ENCODE measurements at regions not wholly inside any gene's neighbourhood (a gene's known extent, or its start where the extent isn't known, plus 50 kb on each side); places are given as distances from the start of the nearest gene placed in this dataset.
A peak's percentile ranks its signal among the peaks of the same experiment; 100 is the strongest.

DNA sequence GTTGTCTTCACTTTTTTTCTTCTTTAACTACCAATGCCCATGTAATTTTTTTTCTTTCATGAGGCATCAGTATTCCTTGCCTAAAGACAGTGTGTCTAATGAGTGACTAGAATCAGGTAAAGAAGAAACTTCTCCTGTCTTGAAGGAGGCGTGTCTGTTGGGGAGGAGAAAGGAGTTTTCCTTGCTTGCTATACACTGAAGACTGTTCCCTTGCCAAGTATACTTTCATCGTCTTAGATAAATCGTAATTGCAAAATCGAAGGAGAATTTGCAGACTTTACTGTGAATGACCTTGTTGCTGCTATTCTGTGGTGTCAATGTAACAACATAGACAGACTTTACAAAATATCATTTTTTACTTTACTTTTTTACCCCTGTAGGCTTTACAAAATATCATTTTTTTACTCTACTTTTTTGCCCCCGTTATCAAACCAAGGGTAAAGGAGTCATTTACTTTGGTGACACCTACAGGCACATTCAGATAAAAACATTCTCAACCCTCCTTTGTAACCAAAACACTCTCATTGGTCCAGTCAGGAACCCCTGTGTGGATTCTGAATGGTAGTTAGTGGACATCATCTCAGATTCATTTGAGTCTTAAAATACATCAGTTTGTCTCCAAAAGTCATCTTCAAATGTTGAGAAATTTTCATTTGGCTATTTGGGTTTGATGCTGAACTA is 232.4 kb downstream of the AHR start:
- no peaks in the 10 kb centered on the region for H3K36me3 ChIP-seq (ENCODE audit: control insufficient read depth, low read length)
- no peak overlapping the region for H3K4me2 ChIP-seq (ENCODE audit: low read length)
- H3F3A ChIP-seq (ENCODE audit: control insufficient read depth, insufficient read depth): no peaks in the 10 kb centered on the region
- no peaks in the 10 kb centered on the region for H3K9me3 ChIP-seq (ENCODE audit: control insufficient read depth, insufficient read depth, low read length)
- H3K27me3 ChIP-seq (ENCODE audit: control insufficient read depth, low read length): no peaks in the 10 kb centered on the region
- H3K9me2 ChIP-seq (replicated peaks; ENCODE audit: control insufficient read depth, low read length): no peaks in the 10 kb centered on the region
- no peak for TF ChIP-seq EZH2phosphoT487 (IDR thresholded peaks at IDR 0.05; ENCODE audit: borderline replicate concordance, low read length)
- peak; percentile 36 for TF ChIP-seq CTCF (IDR thresholded peaks at IDR 0.05; ENCODE audit: low read depth, low read length, poor library complexity, severe bottlenecking)
- H3K79me2 ChIP-seq (ENCODE audit: control insufficient read depth, low read length): no peaks in the 10 kb centered on the region
- H3K27ac ChIP-seq (ENCODE audit: low read depth, low read length): no peak overlapping the region
- no peaks in the 10 kb centered on the region for H4K20me1 ChIP-seq (ENCODE audit: control insufficient read depth, insufficient read depth, low read depth, low read length)
- no peak overlapping the region for H3K4me3 ChIP-seq (ENCODE audit: low read length)
- no peaks in the 10 kb centered on the region for H3K4me1 ChIP-seq (ENCODE audit: control insufficient read depth, low read length)

DNA sequence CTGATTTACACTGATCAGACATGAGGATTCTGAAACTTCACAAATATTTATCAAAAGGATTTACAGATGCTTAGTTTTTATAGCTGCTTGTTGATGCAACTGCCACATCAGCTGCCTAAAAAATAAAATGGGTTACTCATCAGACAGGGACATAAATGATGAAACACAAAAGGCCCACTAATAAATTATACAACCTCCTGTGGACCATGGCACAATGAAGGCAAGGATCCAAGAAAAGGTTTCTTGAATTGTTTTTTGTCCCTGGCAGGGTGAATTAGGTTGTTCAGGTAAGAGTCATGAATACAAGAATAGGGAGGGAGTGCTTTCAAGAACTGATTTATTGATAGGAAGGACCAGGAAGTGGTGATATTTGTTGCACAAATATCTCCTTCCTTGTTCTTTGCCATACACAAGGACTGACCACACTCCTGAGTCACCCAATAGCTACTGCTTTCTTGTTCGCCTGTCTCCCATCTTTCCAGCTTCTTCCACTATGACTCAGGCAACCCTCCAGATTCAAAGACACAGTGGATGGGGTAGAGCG is 234.5 kb downstream of the AHR start:
- H3K4me1 ChIP-seq (ENCODE audit: control insufficient read depth, low read length): no peaks in the 10 kb centered on the region
- no peak overlapping the region for H3K4me3 ChIP-seq (ENCODE audit: low read length)
- no peaks in the 10 kb centered on the region for H3K9me2 ChIP-seq (replicated peaks; ENCODE audit: control insufficient read depth, low read length)
- no peaks in the 10 kb centered on the region for H3K27me3 ChIP-seq (ENCODE audit: control insufficient read depth, low read length)
- TF ChIP-seq CTCF (IDR thresholded peaks at IDR 0.05; ENCODE audit: low read depth, low read length, poor library complexity, severe bottlenecking): no peak
- TF ChIP-seq EZH2phosphoT487 (IDR thresholded peaks at IDR 0.05; ENCODE audit: borderline replicate concordance, low read length): no peak
- H3K27ac ChIP-seq (ENCODE audit: low read depth, low read length): no peak overlapping the region
- H3K9me3 ChIP-seq (ENCODE audit: control insufficient read depth, insufficient read depth, low read length): no peaks in the 10 kb centered on the region
- no peaks in the 10 kb centered on the region for H3F3A ChIP-seq (ENCODE audit: control insufficient read depth, insufficient read depth)
- H3K79me2 ChIP-seq (ENCODE audit: control insufficient read depth, low read length): no peaks in the 10 kb centered on the region
- H3K4me2 ChIP-seq (ENCODE audit: low read length): no peak overlapping the region
- no peaks in the 10 kb centered on the region for H3K36me3 ChIP-seq (ENCODE audit: control insufficient read depth, low read length)
- no peaks in the 10 kb centered on the region for H4K20me1 ChIP-seq (ENCODE audit: control insufficient read depth, insufficient read depth, low read depth, low read length)

DNA sequence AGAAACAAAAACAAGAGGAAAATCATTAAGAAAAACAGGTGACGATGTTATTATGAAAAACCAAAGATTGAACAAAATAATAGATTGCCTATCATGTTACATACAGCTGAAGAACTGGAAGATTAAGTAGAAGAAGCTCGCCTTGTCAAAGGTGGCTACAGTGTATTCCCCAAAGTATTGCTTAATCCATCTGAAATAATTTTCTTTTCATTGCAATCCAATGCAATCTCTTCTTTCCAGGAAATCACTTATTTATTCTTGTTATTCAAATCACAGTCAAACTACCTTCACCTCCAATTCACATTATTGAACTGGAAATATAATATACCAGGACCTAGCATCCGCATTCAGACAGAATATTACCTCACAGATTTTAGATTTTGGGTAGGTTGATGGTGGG is 235.9 kb downstream of the AHR start:
- H3K9me2 ChIP-seq (replicated peaks; ENCODE audit: control insufficient read depth, low read length): no peaks in the 10 kb centered on the region
- no peak overlapping the region for H3K27ac ChIP-seq (ENCODE audit: low read depth, low read length)
- H3K36me3 ChIP-seq (ENCODE audit: control insufficient read depth, low read length): no peaks in the 10 kb centered on the region

More for the DNA sequence above, 235.9 kb downstream of the AHR start:
- H3F3A ChIP-seq (ENCODE audit: control insufficient read depth, insufficient read depth): no peaks in the 10 kb centered on the region
- H3K4me1 ChIP-seq (ENCODE audit: control insufficient read depth, low read length): no peaks in the 10 kb centered on the region
- H3K4me2 ChIP-seq (ENCODE audit: low read length): no peak overlapping the region
- H3K27me3 ChIP-seq (ENCODE audit: control insufficient read depth, low read length): no peaks in the 10 kb centered on the region
- H3K79me2 ChIP-seq (ENCODE audit: control insufficient read depth, low read length): no peaks in the 10 kb centered on the region
- no peak overlapping the region for H3K4me3 ChIP-seq (ENCODE audit: low read length)
- TF ChIP-seq EZH2phosphoT487 (IDR thresholded peaks at IDR 0.05; ENCODE audit: borderline replicate concordance, low read length): no peak
- no peak for TF ChIP-seq CTCF (IDR thresholded peaks at IDR 0.05; ENCODE audit: low read depth, low read length, poor library complexity, severe bottlenecking)
- no peaks in the 10 kb centered on the region for H4K20me1 ChIP-seq (ENCODE audit: control insufficient read depth, insufficient read depth, low read depth, low read length)
- H3K9me3 ChIP-seq (ENCODE audit: control insufficient read depth, insufficient read depth, low read length): no peaks in the 10 kb centered on the region

Data from DOHH2 (cell line).